HCT116 (cell line): ENCODE measurements at regions not wholly inside any gene's neighbourhood (a gene's known extent, or its start where the extent isn't known, plus 50 kb on each side); places are given as distances from the start of the nearest gene placed in this dataset.

Source experiments
- ATAC-seq: fragments of 200-7000 bp; cut with Tn5 transposase; 2 replicates; pipeline ENCODE4 v1.9.1; 2020; ENCODE audit warnings: mild to moderate bottlenecking, moderate library complexity
- BruUV-seq: library from RNA; stranded (reverse); fragments of 400-500 nt; replicated peaks from 2 replicates; lab custom pipeline; 2021; lab: Mats Ljungman, UMichigan
- CTCF ChIA-PET: fragments of 300-600 bp; sonication (Branson Sonifier 250); formaldehyde crosslinking; loops from one replicate; lab custom pipeline; 2021; ENCODE audit warnings: antibody characterized with exemption; lab: Charles Lee
- POLR2A ChIA-PET: fragments of 300-600, 350-600 bp; sonication (Branson Sonifier 250); formaldehyde crosslinking; loops from one replicate; lab custom pipeline; 2021; ENCODE audit warnings: antibody characterized with exemption; lab: Charles Lee
- RAD21 ChIA-PET, 2 experiments: fragments of 300-600 bp; sonication (Branson Sonifier 250); formaldehyde crosslinking; loops; one replicate each; lab custom pipeline; 2023; ENCODE audit warnings: low total read pairs in 2 of 2; ENCODE audit not compliant: uncharacterized antibody in 2 of 2, unreplicated experiment in 2 of 2, low non-redundant PET in 1 of 2; lab: Charles Lee
- DNase-seq: peaks from one replicate; pipeline ENCODE4 v3.0.0-alpha.2; 2010; ENCODE audit warnings: low read depth, low spot score
- H2AFZ ChIP-seq: fragments of 200-600 bp; shearing (Covaris generic), sonication (generic); 2 replicates; pipeline ENCODE4 v1.6.1; 2017; ENCODE audit warnings: low read depth, mixed run types, mixed read lengths, antibody characterized with exemption, low read length; ENCODE audit not compliant: poor library complexity, severe bottlenecking
- H3K27ac ChIP-seq: 2 replicates; pipeline ENCODE4 v1.5.1; 2012; ENCODE audit warnings: low read depth, low read length
- H3K27me3 ChIP-seq: fragments of 200-600 bp; sonication (generic); 2 replicates; pipeline ENCODE4 v1.6.1; 2016; ENCODE audit warnings: mixed run types, low read length, mixed read lengths; ENCODE audit not compliant: insufficient read depth
- H3K36me3 ChIP-seq, 2 experiments: fragments of 200-500 bp in 1 of 2; fragments of 200-600 bp in 1 of 2; sonication (Bioruptor generic) in 1 of 2; sonication (generic) in 1 of 2; 2 replicates each; pipeline versions ENCODE4 v1.5.1 to v1.6.1; 2014 to 2016; ENCODE audit warnings: low read length in 2 of 2, inconsistent platforms in 1 of 2, mixed read lengths in 1 of 2, mixed run types in 1 of 2; ENCODE audit not compliant: insufficient read depth in 2 of 2, control insufficient read depth in 1 of 2
- H3K4me1 ChIP-seq, 2 experiments: fragments of 200-600 bp in 1 of 2; sonication (generic) in 1 of 2; 2 replicates each; pipeline versions ENCODE4 v1.5.1 to v1.6.1; 2012 to 2017; ENCODE audit warnings: low read length in 2 of 2, inconsistent platforms in 1 of 2, mild to moderate bottlenecking in 1 of 2, mixed read lengths in 1 of 2, mixed run types in 1 of 2, moderate library complexity in 1 of 2; ENCODE audit not compliant: insufficient read depth in 2 of 2, control insufficient read depth in 1 of 2
- H3K4me2 ChIP-seq: fragments of 200-600 bp; sonication (generic); 2 replicates; pipeline ENCODE4 v1.6.1; 2017; ENCODE audit warnings: mixed run types, low read length, mixed read lengths
- H3K4me3 ChIP-seq, 2 experiments: fragments of 200-600 bp in 1 of 2; sonication (generic) in 1 of 2; replicated peaks in 1 of 2; 2 replicates each; pipeline ENCODE4 v1.5.1; 2011 to 2016; ENCODE audit warnings: low read length in 2 of 2, control low read depth in 1 of 2, low read depth in 1 of 2, mild to moderate bottlenecking in 1 of 2, mixed read lengths in 1 of 2, mixed run types in 1 of 2
- H3K79me2 ChIP-seq: fragments of 200-600 bp; sonication (generic); 2 replicates; pipeline ENCODE4 v1.6.1; 2017; ENCODE audit warnings: mild to moderate bottlenecking, mixed run types, low read length, moderate library complexity, mixed read lengths; ENCODE audit not compliant: insufficient read depth
- H3K9ac ChIP-seq: fragments of 200-600 bp; sonication (generic); 2 replicates; pipeline ENCODE4 v1.6.1; 2016; ENCODE audit warnings: low read length, mixed read lengths
- H3K9me2 ChIP-seq: fragments of 200-600 bp; sonication (generic), shearing (Covaris generic); 2 replicates; pipeline ENCODE4 v1.6.1; 2017; ENCODE audit warnings: mixed run types, mild to moderate bottlenecking, moderate library complexity; ENCODE audit not compliant: insufficient read depth
- H3K9me3 ChIP-seq, 2 experiments: fragments of 200-500 bp in 1 of 2; fragments of 200-600 bp in 1 of 2; sonication (Bioruptor generic) in 1 of 2; sonication (generic) in 1 of 2; 2 replicates each; pipeline ENCODE4 v1.6.1; 2014 to 2017; ENCODE audit warnings: low read length in 2 of 2, mixed read lengths in 2 of 2, inconsistent platforms in 1 of 2, low read depth in 1 of 2, mild to moderate bottlenecking in 1 of 2, mixed run types in 1 of 2, moderate library complexity in 1 of 2; ENCODE audit not compliant: control insufficient read depth in 1 of 2, insufficient read depth in 1 of 2
- H4K20me1 ChIP-seq: fragments of 200-600 bp; sonication (generic), shearing (Covaris generic); 2 replicates; pipeline ENCODE4 v1.6.1; 2017; ENCODE audit warnings: mixed run types, mild to moderate bottlenecking, moderate library complexity; ENCODE audit not compliant: insufficient read depth
- ATF3 ChIP-seq: IDR thresholded peaks from 2 replicates; pipeline ENCODE4 v1.6.1; 2012
- CBX3 ChIP-seq: IDR thresholded peaks from 2 replicates; pipeline ENCODE4 v1.6.1; 2012; ENCODE audit warnings: low read depth
- CEBPB ChIP-seq: IDR thresholded peaks from 2 replicates; pipeline ENCODE4 v1.6.1; 2012; ENCODE audit warnings: low read depth
- EGR1 ChIP-seq: IDR thresholded peaks from 2 replicates; pipeline ENCODE4 v1.6.1; 2012; ENCODE audit warnings: low read depth
- ELF1 ChIP-seq: IDR thresholded peaks from 2 replicates; pipeline ENCODE4 v1.6.1; 2012; ENCODE audit warnings: low read depth, borderline replicate concordance
- EZH2 ChIP-seq: fragments of 200-600 bp; sonication (generic); IDR thresholded peaks from 2 replicates; pipeline ENCODE4 v1.6.1; 2017; ENCODE audit warnings: antibody characterized with exemption, mixed run types
- MAX ChIP-seq: IDR thresholded peaks from 2 replicates; pipeline ENCODE4 v1.6.1; 2012
- POLR2A ChIP-seq: IDR thresholded peaks from 2 replicates; pipeline ENCODE4 v1.7.0; 2011; ENCODE audit warnings: borderline replicate concordance; ENCODE audit not compliant: insufficient read depth, insufficient read length; ENCODE audit errors: extremely low read depth
- POLR2AphosphoS5 ChIP-seq: IDR thresholded peaks from 2 replicates; pipeline ENCODE4 v1.6.1; 2011; ENCODE audit warnings: mild to moderate bottlenecking, low read depth, low read length, moderate library complexity
- RAD21 ChIP-seq: IDR thresholded peaks from 2 replicates; pipeline ENCODE4 v1.6.1; 2012; ENCODE audit warnings: low read depth, mild to moderate bottlenecking
- REST ChIP-seq: IDR thresholded peaks from 2 replicates; pipeline ENCODE4 v1.6.1; 2012; ENCODE audit warnings: low read depth
- SIN3A ChIP-seq: IDR thresholded peaks from 2 replicates; pipeline ENCODE4 v1.6.1; 2012; ENCODE audit warnings: low read depth
- SP1 ChIP-seq: IDR thresholded peaks from 2 replicates; pipeline ENCODE4 v1.6.1; 2012; ENCODE audit warnings: low read depth
- TCF7L2 ChIP-seq: IDR thresholded peaks from 2 replicates; pipeline ENCODE4 v1.7.0; 2011; ENCODE audit warnings: borderline replicate concordance, inconsistent platforms; ENCODE audit not compliant: insufficient read depth, insufficient read length; ENCODE audit errors: extremely low read depth
- YY1 ChIP-seq: IDR thresholded peaks from 2 replicates; pipeline ENCODE4 v1.6.1; 2011; ENCODE audit warnings: low read length, low read depth, moderate library complexity, mild to moderate bottlenecking; ENCODE audit not compliant: insufficient replicate concordance; ENCODE audit errors: extremely low read depth
- ZBTB33 ChIP-seq: IDR thresholded peaks from 2 replicates; pipeline ENCODE4 v1.6.1; 2011; ENCODE audit warnings: mild to moderate bottlenecking, low read length, moderate library complexity; ENCODE audit not compliant: insufficient replicate concordance; ENCODE audit errors: extremely low read depth
- ZFX ChIP-seq: fragments of 450-650 bp; IDR thresholded peaks from 2 replicates; pipeline ENCODE4 v1.6.1; 2017
- ZNF274 ChIP-seq: fragments of 200-500 bp; sonication (Bioruptor generic); IDR thresholded peaks from 2 replicates; pipeline ENCODE4 v1.6.1; 2014; ENCODE audit warnings: mild to moderate bottlenecking, low read depth, low read length, inconsistent platforms
- intact Hi-C: fragments of 100-400 bp; cut with micrococcal nuclease; formaldehyde crosslinking; loops from 2 replicates; pipeline ENCODE4 v1.10.0; 2022

GRCh38 chr18:60196836-60197606 is 175.6 kb downstream of the MC4R start:
- no peak for DNase-seq
- Histone ChIP-seq H3K27ac (no peak overlapping the region), H3K36me3 (no peaks in the 10 kb centered on the region), H3K9ac (no peak overlapping the region), H3K9me3 (no peaks in the 10 kb centered on the region), H4K20me1 (no peaks in the 10 kb centered on the region), H3K4me3 (no peak overlapping the region), H2AFZ (no peak overlapping the region), H3K79me2 (no peaks in the 10 kb centered on the region), H3K9me2 (no peaks in the 10 kb centered on the region), H3K4me2 (no peak overlapping the region), H3K4me1 (no peaks in the 10 kb centered on the region), H3K27me3 (no peaks in the 10 kb centered on the region)
- TF ChIP-seq RAD21: no peak
- no peak for TF ChIP-seq POLR2AphosphoS5
- no peak for TF ChIP-seq SP1
- no peak for TF ChIP-seq CEBPB
- no peak for TF ChIP-seq ZFX
- TF ChIP-seq ZNF274: no peak
- no peak for TF ChIP-seq SIN3A
- no peak for TF ChIP-seq EGR1
- no peak for TF ChIP-seq TCF7L2
- no peak for TF ChIP-seq POLR2A
- no peak for TF ChIP-seq ZBTB33
- no peak for TF ChIP-seq MAX
- no peak for TF ChIP-seq YY1
- no peak for TF ChIP-seq CBX3
- no peak for TF ChIP-seq ELF1
- no peak for TF ChIP-seq EZH2
- no peak for TF ChIP-seq ATF3
- TF ChIP-seq REST: no peak
- intact Hi-C loops: no loop called here
- CTCF ChIA-PET: no interaction called here
- RAD21 ChIA-PET: no interaction called here
- POLR2A ChIA-PET: no interaction called here
- ATAC-seq: no peak
- BruUV-seq: no TSS peak
